ENCODE measurements at regions not wholly inside any gene's neighbourhood (a gene's known extent, or its start where the extent isn't known, plus 50 kb on each side); places are given as distances from the start of the nearest gene placed in this dataset.

DNA sequence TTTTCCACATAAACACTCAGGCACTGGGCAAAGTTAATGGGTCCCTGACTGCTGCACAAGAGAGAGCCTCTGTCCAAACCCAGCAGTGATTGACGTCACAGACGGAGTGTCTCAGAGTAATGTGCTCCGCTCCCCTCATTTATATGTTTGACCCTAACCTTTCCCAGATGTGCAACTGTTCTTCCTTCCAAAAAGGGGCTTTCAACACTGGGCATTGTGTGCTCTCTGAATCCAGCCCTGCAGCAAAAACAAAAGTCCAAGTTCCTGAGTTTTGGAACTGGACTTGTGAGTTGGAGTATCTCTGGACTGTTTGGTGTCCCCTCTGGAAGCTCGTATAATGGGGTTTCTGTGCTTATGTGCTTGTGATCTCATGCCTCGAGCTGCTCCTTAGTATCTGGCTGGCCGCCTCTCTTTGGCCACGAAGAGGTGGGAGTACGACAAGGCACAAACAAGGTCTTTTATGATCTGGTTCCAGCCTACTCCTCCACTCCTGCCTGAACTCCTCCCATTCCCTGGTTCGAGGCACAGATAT, 76.4 kb upstream of the SMIM36 start:
- intact Hi-C loops (cut with DNase I; ENCODE audit: low total_unique reads), result no loop called here
- Histone ChIP-seq H3K4me3 (peak overlapping the region in 1 of 3 donors; percentile 31), H3K27me3 (no peaks in the 10 kb centered on the region), H3K9me3 (no peaks in the 10 kb centered on the region), H3K27ac (peak overlapping the region; percentile 59 to 84), H3K4me1 (peaks cover 3 to 6% of the 10 kb centered on the region in 2 donors), H3K36me3 (no peaks in the 10 kb centered on the region)
- TF ChIP-seq POLR2AphosphoS5 (IDR thresholded peaks at IDR 0.05) (peak in 2 of 3 donors; percentile 35 to 54), POLR2A (IDR thresholded peaks at IDR 0.05) (no peak)
- DNase-seq (ENCODE audit: low spot score in 2 of 2), result no peak

DNA sequence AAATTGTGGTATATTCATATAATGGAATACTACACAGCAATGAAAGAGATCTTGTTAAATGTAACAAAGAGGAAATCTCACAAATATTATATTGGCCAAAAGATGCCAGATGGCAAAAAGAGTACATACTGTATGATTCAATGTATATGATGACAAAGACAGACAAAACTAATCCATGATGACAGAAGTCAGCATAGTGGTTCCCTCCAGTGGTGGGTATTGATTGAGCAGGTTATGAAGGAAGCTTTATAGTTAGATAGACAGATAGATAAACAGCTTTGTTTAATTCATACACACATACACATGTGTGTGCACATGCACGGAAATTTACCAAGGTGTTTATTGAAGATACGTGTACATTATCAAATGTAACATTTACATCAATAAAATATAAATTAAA, 74.4 kb upstream of the SMIM36 start:
- Histone ChIP-seq H3K9me3 (no peaks in the 10 kb centered on the region), H3K4me3 (no peak overlapping the region), H3K36me3 (no peaks in the 10 kb centered on the region), H3K4me1 (peaks cover 3 to 6% of the 10 kb centered on the region in 2 donors), H3K27ac (no peak overlapping the region), H3K27me3 (no peaks in the 10 kb centered on the region)
- no peak for DNase-seq (ENCODE audit: low spot score in 2 of 2)
- TF ChIP-seq POLR2A (IDR thresholded peaks at IDR 0.05), result no peak
- TF ChIP-seq CTCF (IDR thresholded peaks at IDR 0.05), result no peak
- no peak for TF ChIP-seq POLR2AphosphoS5 (IDR thresholded peaks at IDR 0.05)
- intact Hi-C loops (cut with DNase I; ENCODE audit: low total_unique reads), result no loop called here

DNA sequence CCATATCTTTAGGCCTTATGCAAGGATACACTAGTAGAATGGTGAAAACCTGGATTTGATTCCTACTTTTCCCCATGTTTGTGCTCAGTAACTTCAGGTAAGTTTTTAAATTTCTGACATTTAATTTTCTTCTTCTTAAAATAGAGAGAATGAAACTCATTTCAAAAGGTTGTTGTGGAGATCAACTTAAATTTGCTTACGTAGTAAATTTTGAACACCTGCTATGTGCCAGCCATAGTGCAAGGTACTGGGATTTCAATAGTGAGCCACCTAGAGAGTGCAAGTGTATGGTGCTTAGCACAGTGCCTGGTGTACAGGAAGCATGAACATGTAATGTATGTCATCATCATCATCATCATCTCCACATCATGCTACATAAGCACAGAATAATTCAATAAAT, 73.6 kb upstream of the SMIM36 start:
- Histone ChIP-seq H3K27me3 (no peaks in the 10 kb centered on the region), H3K4me1 (peaks cover 3 to 6% of the 10 kb centered on the region in 2 donors), H3K9me3 (no peaks in the 10 kb centered on the region), H3K36me3 (no peaks in the 10 kb centered on the region), H3K4me3 (no peak overlapping the region), H3K27ac (peak overlapping the region in 1 of 2 donors; percentile 72)
- TF ChIP-seq POLR2AphosphoS5 (IDR thresholded peaks at IDR 0.05) (no peak), CTCF (IDR thresholded peaks at IDR 0.05) (no peak), POLR2A (IDR thresholded peaks at IDR 0.05) (no peak)
- DNase-seq (ENCODE audit: low spot score in 2 of 2), result no peak
- intact Hi-C loops (cut with DNase I; ENCODE audit: low total_unique reads), result no loop called here

DNA sequence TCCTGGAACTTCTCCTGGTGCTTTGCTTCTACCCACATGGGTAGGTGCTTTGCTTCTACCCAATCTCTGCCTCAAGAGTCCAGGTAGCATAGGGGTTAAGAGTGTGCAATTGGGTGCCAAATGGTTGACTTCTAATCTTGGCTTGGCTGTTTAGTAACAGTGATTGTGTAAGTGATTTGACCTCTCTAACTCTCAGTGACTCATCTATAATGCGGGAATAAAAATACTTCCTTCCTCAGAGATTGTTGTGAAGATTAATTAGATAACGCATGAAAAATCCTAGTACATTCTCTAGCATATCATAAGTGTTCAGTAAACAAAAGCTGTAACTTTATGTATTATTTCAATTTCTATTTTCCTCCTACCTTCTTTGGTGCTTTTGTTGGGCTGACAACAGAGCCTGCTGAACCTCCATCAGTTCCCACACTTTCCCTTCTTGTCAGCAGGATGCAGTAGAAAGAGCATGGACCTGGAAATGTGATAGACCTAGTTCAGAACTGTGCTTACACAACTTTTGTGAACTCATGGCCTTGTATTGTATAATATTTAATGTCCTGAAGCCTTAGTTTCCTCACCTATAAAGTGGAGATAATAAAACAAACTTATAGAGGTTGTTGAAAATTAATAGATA, 72.9 kb upstream of the SMIM36 start:
- H3K27ac ChIP-seq, result peak overlapping the region; percentile 22 to 72
- H3K4me1 ChIP-seq, result peaks cover 3 to 6% of the 10 kb centered on the region in 2 donors
- TF ChIP-seq CTCF (IDR thresholded peaks at IDR 0.05) (no peak), POLR2A (IDR thresholded peaks at IDR 0.05) (no peak), POLR2AphosphoS5 (IDR thresholded peaks at IDR 0.05) (no peak)
- intact Hi-C loops (cut with DNase I; ENCODE audit: low total_unique reads), result no loop called here
- H3K4me3 ChIP-seq, result no peak overlapping the region
- no peaks in the 10 kb centered on the region for H3K36me3 ChIP-seq
- no peak for DNase-seq (ENCODE audit: low spot score in 2 of 2)
- H3K27me3 ChIP-seq, result no peaks in the 10 kb centered on the region
- no peaks in the 10 kb centered on the region for H3K9me3 ChIP-seq

GRCh38 chr17:55582897-55583296, 71.6 kb upstream of the SMIM36 start:
- Histone ChIP-seq H3K9me3 (no peaks in the 10 kb centered on the region), H3K4me3 (no peak overlapping the region), H3K36me3 (no peaks in the 10 kb centered on the region), H3K4me1 (no peaks in the 10 kb centered on the region), H3K27ac (no peak overlapping the region), H3K27me3 (no peaks in the 10 kb centered on the region)
- no peak for TF ChIP-seq POLR2AphosphoS5 (IDR thresholded peaks at IDR 0.05)
- TF ChIP-seq POLR2A (IDR thresholded peaks at IDR 0.05), result no peak
- no peak for TF ChIP-seq CTCF (IDR thresholded peaks at IDR 0.05)
- intact Hi-C loops (cut with DNase I; ENCODE audit: low total_unique reads), result no loop called here
- DNase-seq (ENCODE audit: low spot score in 2 of 2), result no peak

Data from breast epithelium (tissue), 4 donors.